ENCODE measurements at regions not wholly inside any gene's neighbourhood (a gene's known extent, or its start where the extent isn't known, plus 50 kb on each side); places are given as distances from the start of the nearest gene placed in this dataset.
A peak's percentile ranks its signal among the peaks of the same experiment; 100 is the strongest.
"Not testable (repeated sequence)": the region's sequence is repeated elsewhere in the genome, so short reads cannot be mapped to it uniquely, and the experiment has no call there.

- no peak for DNase-seq
These were observed 296.0 kb downstream of the OMA1 start for GRCh38 chr1:58250587-58250948.

- DNase-seq = peak; percentile 31
These were observed 296.6 kb downstream of the OMA1 start for GRCh38 chr1:58249737-58250586.

- no peak for DNase-seq
These were observed 297.2 kb downstream of the OMA1 start for GRCh38 chr1:58249388-58249736.

- no peak for DNase-seq
These were observed 297.7 kb downstream of the OMA1 start for GRCh38 chr1:58248791-58249190.

- no peak for DNase-seq
These were observed 298.5 kb downstream of the OMA1 start for GRCh38 chr1:58248072-58248471.

- DNase-seq = no peak
These were observed 300.0 kb downstream of the OMA1 start for GRCh38 chr1:58246549-58246948.

GRCh38 chr1:58244872-58245271, 301.7 kb downstream of the OMA1 start:
- DNase-seq = no peak

GRCh38 chr1:58238846-58239245, 307.7 kb downstream of the OMA1 start:
- no peak for DNase-seq

GRCh38 chr1:58233729-58234128, 312.8 kb downstream of the OMA1 start:
- DNase-seq = no peak

- no peak for DNase-seq
These were observed 315.3 kb downstream of the OMA1 start for GRCh38 chr1:58231204-58231603.

GRCh38 chr1:58227604-58228003, 318.9 kb downstream of the OMA1 start:
- DNase-seq = no peak

GRCh38 chr1:58223522-58223921, 323.0 kb downstream of the OMA1 start:
- no peak for DNase-seq

GRCh38 chr1:58220836-58221472, 325.6 kb downstream of the OMA1 start:
- DNase-seq = no peak

GRCh38 chr1:58216169-58216568, 330.4 kb downstream of the OMA1 start:
- DNase-seq = not testable (repeated sequence)

- no peak for DNase-seq
These were observed 331.9 kb downstream of the OMA1 start for GRCh38 chr1:58214674-58215073.

- no peak for DNase-seq
These were observed 334.7 kb downstream of the OMA1 start for GRCh38 chr1:58211869-58212268.

- no peak for DNase-seq
These were observed 337.0 kb downstream of the OMA1 start for GRCh38 chr1:58209575-58209974.

- DNase-seq = no peak
These were observed 339.8 kb downstream of the OMA1 start for GRCh38 chr1:58206749-58207148.

GRCh38 chr1:58204284-58204683, 342.2 kb downstream of the OMA1 start:
- DNase-seq = peak; percentile 3

GRCh38 chr1:58201492-58202106, 344.9 kb downstream of the OMA1 start:
- DNase-seq = no peak

GRCh38 chr1:58200437-58200836, 346.1 kb downstream of the OMA1 start:
- DNase-seq = no peak

GRCh38 chr1:58197811-58198210, 348.7 kb downstream of the OMA1 start:
- no peak for DNase-seq

- DNase-seq = no peak
These were observed 356.1 kb downstream of the OMA1 start for GRCh38 chr1:58190267-58190988.
